Activated CD4-positive, alpha-beta T cell treated with anti-CD3 and anti-CD28 coated beads, Interleukin-2, Interleukin-4, amounts not matched to agents 100 ng/mL and 50 ng/mL, durations not matched to agents 16 hours and 8 hours (primary cell): ENCODE measurements at regions not wholly inside any gene's neighbourhood (a gene's known extent, or its start where the extent isn't known, plus 50 kb on each side); places are given as distances from the start of the nearest gene placed in this dataset.

Experiments
- DNase-seq: peaks from one replicate; pipeline ENCODE4 v3.0.0-alpha.2; 2020; ENCODE audit warnings: low spot score

- no peak for DNase-seq
These were observed 319.7 kb downstream of the UACA start for GRCh38 chr15:70443486-70444273.

GRCh38 chr15:70442616-70443321, 320.6 kb downstream of the UACA start:
- no peak for DNase-seq

GRCh38 chr15:70442211-70442610, 321.1 kb downstream of the UACA start:
- no peak for DNase-seq

GRCh38 chr15:70440416-70441138, 322.8 kb downstream of the UACA start:
- no peak for DNase-seq

- no peak for DNase-seq
These were observed 323.5 kb downstream of the UACA start for GRCh38 chr15:70439880-70440279.

- no peak for DNase-seq
These were observed 324.0 kb downstream of the UACA start for GRCh38 chr15:70439304-70439877.

- no peak for DNase-seq
These were observed 324.6 kb downstream of the UACA start for GRCh38 chr15:70438776-70439175.

- no peak for DNase-seq
These were observed 325.4 kb downstream of the UACA start for GRCh38 chr15:70437882-70438451.

- DNase-seq = no peak
These were observed 326.3 kb downstream of the UACA start for GRCh38 chr15:70437089-70437488.

- DNase-seq = peak; percentile 46
These were observed 326.9 kb downstream of the UACA start for GRCh38 chr15:70436428-70436827.

- no peak for DNase-seq
These were observed 327.5 kb downstream of the UACA start for GRCh38 chr15:70435872-70436271.

- DNase-seq = no peak
These were observed 328.0 kb downstream of the UACA start for GRCh38 chr15:70435369-70435768.

GRCh38 chr15:70433586-70434324, 329.6 kb downstream of the UACA start:
- DNase-seq = no peak

- no peak for DNase-seq
These were observed 330.3 kb downstream of the UACA start for GRCh38 chr15:70432924-70433495.

GRCh38 chr15:70431854-70432253, 331.5 kb downstream of the UACA start:
- no peak for DNase-seq

GRCh38 chr15:70430069-70430468, 332.4 kb upstream of the TLE3 start:
- no peak for DNase-seq

- DNase-seq = no peak
These were observed 331.5 kb upstream of the TLE3 start for GRCh38 chr15:70429056-70429722.

- DNase-seq = no peak
These were observed 330.6 kb upstream of the TLE3 start for GRCh38 chr15:70428211-70428822.

- DNase-seq = no peak
These were observed 329.7 kb upstream of the TLE3 start for GRCh38 chr15:70427167-70428120.
